GM11168 (cell line): ENCODE measurements at regions not wholly inside any gene's neighbourhood (a gene's known extent, or its start where the extent isn't known, plus 50 kb on each side); places are given as distances from the start of the nearest gene placed in this dataset.

ENCODE experiments used
- in situ Hi-C: fragments of 300-500 bp; cut with MboI; formaldehyde crosslinking; loops from one replicate; pipeline ENCODE4 v1.12.0; 2022; ENCODE audit warnings: low sequenced_read_pairs; ENCODE audit not compliant: unreplicated experiment

DNA sequence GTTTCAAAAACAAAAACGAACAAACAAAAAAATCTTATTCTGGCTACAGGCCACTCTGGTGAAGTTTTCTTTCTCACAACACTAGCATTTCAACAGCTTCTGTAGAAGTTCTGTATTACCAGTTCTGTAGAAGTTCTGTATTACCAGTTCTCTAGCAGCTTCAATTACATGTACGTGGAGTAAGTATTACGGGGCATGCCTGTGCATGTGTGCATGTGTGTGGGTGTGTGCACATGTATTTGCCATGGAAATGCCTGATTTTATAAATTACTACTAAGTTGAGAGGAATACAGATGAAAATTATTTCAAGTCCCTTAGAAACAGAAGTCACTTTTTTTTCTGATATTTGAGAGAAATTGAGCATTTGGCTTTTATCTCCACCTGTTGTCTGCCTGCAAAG is 414.2 kb downstream of the FOXO1 start:
- in situ Hi-C loops, result no loop called here

DNA sequence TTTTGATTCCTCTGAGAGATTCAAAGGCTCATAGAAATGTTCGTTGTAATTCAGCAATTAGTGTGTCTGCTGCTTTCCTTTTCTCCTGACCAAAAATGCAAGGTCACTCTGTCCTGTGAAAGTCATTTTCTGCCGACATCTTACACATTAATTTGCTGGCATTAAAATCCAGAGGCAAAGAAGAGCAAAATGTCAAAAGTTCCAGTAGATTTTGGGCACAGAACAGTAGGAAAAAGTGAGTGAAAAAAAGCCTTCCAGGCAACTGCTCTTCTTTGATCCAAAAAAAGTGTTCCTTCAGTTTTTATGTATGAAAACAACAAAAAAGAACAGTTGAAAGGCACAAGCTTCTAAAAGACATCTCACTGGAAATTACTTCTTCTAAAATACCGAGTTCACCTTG is 413.8 kb downstream of the FOXO1 start:
- in situ Hi-C loops, result no loop called here

DNA sequence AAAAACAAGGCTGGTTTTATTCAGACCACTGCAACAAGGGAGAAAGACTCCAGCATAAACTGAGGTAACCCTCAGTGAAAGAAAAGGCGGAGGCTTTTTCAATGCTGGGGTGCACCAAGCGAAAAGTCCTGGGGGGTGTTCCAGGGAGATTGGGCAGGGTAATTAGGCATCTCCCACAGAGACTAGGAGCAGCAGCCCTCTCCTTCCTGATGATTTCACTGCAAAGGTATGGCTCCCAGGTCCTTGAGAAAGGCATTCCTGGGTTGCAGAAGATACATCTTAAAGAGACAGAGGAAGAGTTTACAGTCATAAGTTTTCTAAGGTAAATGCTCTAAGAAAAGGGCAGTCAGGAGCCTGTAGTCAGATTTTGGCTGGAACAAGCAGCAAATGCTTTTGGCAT is 412.0 kb downstream of the FOXO1 start:
- in situ Hi-C loops, result no loop called here

DNA sequence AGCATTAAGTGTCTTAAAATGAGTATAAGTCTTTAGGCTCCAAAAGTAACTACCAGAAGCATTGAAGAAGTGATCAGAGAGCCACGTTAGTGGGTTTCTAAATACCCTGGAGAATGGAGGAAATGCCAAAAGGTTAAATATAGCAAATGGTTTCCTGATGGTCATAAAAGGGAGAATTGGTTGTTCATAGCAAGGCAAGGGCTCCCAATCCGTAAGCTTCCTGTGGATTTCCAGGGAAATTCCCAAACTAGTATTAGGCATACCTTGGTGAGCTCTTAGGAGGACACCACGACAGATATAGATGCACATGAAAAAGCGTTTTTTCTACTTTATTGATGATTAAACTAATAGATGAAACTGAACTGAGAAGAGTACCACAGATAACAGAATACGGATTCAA is 410.9 kb downstream of the FOXO1 start:
- in situ Hi-C loops, result no loop called here

DNA sequence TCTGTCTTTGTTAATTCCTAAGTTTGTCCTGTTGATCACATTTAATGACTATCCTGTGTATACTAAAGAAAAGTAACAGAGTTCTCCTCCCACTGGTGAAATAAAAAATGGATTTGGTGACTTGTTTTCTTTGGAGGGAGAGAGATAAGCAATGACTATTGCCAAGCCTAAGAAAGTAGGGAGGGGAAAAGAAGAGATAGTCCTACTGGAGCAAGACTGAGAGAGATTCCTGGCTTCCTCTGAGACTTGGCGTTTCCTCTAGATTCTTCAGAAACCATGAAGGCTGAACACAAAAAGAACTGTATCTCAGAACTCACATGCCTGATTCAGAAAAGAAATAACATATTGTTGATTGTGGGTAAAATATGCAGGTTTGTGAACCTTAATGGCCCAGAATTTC is 406.5 kb downstream of the FOXO1 start:
- in situ Hi-C loops, result no loop called here

DNA sequence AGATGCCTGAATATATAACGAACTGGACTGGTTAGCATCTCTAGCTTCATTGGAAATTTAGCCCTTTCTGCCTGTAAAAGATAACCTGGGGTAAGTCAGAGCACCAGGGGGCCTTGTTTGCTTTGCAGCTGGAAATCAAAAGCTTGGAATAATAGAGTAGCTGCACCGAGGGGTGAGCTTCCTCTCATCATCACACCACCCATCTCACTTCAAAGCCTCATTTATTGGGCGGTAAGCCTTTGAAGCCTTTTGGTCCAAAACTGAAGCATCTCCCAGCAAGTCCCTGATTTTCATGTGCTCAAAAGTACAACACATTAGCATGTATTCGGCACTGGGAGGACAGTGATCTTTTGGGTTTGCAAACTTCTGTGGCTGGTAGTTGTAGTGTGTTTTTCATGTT is 405.1 kb downstream of the FOXO1 start:
- in situ Hi-C loops, result no loop called here

DNA sequence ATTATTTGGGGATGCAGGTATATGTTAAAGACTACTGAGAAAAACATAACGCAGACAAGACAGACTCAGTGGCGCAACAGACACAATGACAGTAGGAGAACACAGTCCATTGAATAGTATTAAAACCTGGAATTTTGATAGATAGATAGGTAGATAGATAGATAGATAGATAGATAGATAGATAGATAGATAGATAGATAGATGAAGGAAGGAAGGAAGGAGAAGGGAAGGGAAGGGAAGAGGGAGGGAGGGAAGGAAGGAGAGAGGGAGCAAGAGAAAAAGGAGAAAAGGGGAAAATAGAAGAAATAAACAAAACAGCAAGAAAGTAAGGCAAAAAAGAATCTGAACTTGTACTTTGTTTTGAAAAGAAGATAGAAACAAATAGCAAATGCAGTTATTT is 404.5 kb downstream of the FOXO1 start:
- in situ Hi-C loops, result no loop called here

DNA sequence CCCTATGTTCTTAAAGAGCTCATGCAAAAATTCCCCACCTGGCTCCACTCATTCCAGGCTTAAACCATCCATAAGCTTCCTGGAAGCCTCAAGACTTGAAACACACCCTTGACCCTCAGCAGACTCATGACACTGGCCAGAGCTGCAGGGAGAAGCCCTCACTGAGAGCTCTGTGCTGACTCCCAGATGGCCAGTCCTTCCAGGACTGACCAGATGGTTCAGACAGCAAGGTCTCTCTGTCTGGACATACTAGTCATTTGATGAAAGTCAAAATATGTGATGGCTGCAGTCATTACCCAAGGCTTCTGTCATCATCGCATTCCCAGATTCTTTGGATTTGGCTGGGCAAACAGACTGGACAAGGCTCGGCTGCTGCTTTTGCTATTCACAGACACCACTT is 397.4 kb downstream of the FOXO1 start:
- in situ Hi-C loops, result no loop called here

DNA sequence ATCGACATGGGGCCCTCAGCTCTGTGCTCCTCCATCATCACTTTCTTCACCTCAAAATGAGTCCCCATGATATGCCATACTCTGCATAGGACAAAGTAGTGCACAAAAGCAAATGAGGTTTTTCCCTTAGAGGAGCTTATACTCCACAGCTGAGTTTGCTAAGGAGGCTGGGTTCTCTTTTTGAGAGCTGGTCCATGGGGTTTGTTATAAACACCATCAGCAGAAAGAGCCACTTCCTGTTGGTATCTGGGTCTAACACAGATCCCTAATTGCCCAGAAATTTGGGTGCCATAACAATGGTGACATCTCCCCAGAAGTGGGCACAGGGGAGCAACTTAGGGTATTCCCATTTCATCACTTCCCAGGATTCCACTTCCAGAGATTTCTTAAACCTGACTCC is 395.7 kb downstream of the FOXO1 start:
- in situ Hi-C loops, result no loop called here

DNA sequence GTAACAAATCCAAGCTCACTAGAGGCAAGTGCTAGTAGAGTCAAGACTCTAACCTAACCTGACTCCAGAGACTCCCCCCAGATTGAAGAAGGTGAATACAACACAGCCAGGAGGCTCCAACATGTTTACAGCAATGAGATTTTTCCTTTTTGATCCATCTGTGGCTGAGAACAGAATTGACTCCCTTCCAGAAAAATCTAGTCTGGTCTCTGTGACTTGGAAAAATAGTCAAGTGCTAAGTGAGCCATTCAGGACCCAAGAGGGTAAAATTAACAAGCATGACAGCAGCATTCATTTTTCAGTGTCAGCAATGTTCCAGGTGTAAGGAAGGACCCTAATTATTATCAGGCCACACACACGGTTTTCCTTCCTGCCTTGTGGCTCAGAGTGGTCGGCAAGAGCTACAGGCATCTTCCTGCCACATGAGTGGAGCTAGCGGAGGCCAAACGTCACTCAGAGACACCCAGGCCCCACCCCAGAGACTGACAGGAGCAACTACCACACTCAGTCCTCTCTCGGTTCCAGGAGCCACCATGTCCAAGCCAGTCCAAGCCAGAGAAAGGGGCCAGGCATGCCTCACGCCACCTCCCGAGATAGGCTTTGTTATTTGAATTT is 395.1 kb downstream of the FOXO1 start:
- in situ Hi-C loops, result no loop called here

DNA sequence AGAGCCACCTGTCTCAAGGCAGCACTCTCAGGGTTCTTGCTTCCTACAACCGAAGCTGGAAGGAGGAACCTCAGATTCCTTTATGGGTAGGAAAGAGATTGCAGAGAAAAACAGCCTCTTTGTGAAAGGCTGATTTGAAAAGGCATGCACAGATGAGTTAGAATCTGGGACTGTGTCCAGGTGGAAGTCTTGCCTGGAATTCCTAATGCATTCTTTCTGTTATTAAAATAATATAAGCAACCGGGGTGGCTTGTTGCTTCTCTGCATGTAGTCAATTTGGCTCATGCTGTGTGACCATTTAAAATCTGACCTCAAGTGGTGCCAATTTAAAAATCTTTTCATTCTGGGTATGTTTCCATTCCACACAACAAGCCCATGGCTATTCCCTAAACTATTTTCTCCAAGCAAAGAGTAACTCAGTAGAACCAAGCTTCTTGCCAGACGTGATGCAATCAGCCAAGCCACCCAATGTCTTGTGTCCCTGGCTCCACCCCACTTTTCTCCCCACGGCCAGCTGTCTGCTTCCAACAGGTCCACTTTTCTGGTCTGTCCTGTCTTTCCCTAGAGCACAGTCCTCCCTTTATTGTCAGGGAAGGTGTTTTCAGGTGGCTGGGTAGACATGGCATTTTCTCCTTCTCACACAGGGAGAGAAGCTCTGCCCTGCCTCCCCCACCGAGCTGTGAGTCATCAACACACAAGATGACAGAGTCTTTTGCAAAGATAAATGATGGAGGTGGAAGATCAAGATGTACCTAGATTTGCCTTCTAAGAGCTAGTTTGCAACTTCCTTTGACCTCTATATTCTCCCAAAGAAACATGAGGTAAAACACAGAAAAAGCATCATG is 394.3 kb downstream of the FOXO1 start:
- in situ Hi-C loops, result no loop called here

DNA sequence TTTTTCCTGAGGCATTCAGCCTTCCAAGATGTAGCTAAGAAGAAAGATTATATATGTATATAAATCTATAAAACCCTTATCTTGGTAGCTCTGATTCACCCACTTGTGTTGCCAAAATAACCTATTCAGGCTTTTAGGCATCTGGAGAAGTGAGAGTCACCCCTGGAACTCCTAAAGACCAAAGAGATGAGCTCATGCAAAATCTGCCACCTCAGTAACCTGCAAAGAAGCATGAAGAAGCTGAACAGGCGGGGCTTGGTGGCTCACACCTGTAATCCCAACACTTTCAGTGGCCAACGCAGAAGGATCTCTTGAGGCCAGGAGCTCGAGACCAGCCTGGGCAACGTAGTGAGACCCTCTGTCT is 393.7 kb downstream of the FOXO1 start:
- in situ Hi-C loops, result no loop called here

DNA sequence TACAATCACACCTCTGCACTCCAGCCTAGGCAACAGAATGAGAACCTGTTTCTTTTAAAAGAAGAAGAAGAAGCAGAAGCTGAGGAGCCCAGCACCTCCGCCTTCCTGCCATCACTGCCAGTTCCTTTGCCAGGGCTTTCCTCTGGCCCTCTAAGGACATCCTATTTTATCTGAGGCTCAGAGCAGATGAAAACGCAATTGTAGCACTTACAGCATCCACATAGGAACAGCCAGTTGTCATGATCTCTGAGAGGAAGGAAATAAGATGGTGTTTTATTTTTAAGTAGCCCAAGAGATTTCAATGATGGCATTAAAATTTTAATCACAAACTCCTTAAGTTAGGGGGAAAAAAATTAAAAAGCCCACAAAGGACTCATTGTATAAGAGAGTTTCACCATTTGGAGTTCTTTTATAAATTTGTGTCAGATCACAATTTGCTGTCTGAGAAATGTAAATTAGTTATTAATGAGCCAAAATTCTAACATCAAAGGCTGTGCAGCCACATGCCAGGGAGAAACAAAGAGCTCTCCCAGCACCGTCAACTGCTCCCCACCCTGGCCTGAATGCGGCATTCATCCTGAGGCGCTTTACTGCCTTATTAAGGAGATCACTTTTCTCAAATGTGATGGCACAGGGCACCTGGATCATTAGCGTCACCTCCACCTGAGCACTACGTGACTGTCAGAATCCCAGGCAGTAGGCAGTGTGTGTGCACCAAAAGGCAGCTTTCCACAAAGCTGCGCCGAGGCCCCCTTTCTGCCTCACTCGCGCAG is 393.0 kb downstream of the FOXO1 start:
- in situ Hi-C loops, result no loop called here

DNA sequence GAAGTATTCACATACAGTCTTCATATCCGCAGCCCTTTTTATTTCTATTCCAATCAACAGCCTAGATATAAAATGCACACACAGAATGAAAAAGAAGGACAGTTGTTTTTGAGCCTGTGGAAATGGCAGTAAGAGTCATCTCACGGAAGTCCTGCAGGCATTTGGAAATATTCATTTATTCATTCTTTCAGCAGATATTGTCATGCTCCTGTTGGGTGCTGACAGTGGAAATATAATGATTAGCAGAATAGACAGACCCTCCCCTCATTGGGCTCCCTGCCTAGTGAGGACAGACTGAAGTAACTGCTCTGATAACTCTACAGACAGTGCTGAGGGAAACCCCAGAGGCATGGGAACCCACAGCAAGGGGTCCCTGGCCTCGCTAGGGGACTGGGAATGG is 392.3 kb downstream of the FOXO1 start:
- in situ Hi-C loops, result no loop called here

DNA sequence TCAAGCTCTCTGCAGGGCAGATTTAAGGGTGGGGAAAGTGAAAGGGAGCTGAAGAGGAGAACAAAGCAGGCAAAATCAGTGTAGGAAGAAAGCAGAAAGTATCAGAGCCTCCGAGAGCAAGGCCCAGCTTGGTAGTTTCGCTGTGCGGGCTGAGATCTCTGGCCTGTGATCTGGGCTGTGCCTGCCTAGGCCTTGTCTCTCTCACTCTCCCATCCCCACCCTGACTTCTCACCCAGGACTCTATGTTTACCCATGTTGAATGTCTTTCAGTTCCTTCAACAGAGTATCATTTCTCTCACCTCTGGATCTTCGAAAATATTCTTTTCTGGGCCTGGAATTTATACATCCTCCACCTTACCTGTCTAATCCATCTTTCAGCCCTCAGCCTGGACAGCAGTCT is 391.3 kb downstream of the FOXO1 start:
- in situ Hi-C loops, result no loop called here

DNA sequence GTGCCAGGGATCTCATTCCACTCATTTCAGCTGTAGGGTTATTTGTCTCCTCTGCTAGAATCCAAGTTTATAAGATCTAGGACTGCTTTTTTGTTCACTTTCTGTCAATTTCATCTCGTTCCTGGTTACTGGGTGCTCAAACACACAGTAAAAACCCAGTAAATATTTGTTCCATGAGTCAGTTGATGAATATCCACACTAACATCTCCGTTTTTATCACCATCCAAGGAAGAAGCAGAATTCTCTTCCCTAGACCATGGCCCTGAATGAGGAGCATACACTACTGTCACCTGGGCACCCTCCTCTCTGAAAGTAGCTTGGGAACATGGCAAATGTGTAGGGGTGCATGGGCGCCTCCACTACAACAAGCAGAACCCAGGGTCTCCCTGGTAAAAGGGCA is 390.8 kb downstream of the FOXO1 start:
- in situ Hi-C loops, result no loop called here

DNA sequence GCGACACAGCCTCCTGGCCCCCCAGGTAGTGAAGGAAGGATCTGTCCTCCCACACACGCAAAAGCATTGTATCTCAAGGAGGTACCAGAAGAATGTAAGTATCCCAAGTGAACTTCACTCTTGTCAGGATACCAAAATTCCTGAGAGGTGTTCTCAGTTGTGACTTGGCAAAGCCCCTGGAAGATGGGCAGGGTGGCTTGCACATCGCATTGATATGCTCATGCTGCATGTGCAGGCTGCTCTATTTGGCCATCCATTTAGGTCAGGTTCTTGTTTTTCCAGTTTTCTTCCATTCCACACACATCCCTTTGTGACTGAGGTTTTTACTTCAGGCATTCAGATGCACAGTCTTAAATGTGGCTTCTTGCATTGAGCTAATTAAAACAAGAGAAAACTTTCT is 382.8 kb downstream of the FOXO1 start:
- in situ Hi-C loops, result no loop called here

DNA sequence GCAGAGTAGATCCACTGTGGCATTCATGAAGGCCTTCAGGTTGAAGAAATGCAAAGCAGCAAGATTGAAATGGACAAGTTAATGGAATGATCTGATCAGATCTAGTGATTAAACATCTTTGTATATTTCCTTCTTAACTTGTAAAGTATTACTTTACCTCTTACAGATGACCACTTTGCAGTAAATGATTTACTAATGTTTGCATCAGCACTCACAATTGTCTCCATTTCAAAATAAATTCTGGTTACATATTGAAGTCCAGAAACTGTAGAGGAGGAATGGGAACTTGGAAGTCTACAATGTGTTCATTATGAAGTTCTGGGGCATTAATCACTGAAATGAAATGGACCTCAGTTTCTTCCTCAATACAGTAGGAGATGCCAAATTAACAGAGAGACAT is 380.8 kb downstream of the FOXO1 start:
- in situ Hi-C loops, result no loop called here

DNA sequence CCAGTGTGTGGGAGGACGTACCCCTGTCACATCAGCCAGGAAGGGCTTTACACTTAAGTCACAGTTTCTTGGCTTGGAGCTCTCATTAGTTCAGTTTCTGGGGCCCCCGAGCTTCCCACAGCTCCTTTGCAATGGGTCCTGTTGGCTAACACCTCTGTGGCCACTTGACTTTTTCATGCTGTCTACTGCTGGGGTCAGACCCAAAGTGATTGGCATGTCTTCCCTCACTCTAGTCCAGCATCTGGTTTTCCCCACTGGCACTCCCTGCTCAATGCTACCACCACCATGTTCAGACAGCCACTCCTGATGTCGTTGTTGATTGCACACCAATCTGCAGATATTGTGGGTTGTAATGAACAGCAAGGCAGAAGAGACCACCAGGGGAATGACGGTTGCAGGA is 379.0 kb downstream of the FOXO1 start:
- in situ Hi-C loops, result no loop called here

DNA sequence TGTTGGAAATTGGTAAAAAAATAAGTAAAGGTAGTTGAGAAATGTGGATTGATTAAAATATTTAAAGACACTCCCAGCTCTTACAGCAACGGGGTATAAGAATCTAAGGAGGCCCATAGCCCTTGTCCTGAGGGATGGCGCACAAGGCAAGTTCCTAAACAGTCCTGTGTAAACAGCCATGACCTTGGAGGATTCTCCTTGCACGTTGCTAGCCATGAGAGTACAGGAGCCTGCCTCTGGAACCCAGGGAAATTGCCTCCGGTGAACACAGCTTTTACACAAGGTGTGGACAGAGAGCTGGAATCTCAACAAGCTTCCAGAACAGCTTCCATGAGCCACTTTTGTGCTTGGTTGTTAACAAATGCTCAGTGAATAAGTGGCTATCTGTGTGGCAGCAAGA is 378.2 kb downstream of the FOXO1 start:
- in situ Hi-C loops, result no loop called here

DNA sequence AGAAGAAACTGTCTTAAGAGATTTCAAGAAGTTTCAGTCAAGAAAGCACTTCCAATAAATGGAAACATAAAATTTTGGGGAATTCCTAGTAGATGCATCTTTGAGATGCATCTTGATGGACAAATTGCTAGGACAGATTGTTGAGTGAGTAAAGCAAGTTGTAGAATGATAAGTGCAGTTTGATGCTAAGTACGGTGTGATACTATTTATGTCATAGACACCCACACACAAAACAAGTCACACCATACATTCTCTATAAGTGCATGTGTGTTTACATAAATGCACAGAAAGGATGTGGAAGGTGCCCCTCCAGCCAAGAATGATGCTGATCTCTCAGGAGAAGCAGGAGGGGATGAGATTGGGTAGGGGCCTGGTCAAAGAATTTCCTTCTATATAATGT is 375.7 kb downstream of the FOXO1 start:
- in situ Hi-C loops, result no loop called here
